Tibial nerve (tissue), 4 donors: ENCODE measurements at regions not wholly inside any gene's neighbourhood (a gene's known extent, or its start where the extent isn't known, plus 50 kb on each side); places are given as distances from the start of the nearest gene placed in this dataset.

Experiments
- EP300 ChIP-seq, 2 donors: sonication (generic); formaldehyde crosslinking; IDR thresholded peaks; one replicate each; pipeline ENCODE4 v1.6.1; 2017; ENCODE audit warnings: antibody characterized with exemption in 2 of 2, mild to moderate bottlenecking in 1 of 2
- POLR2A ChIP-seq, 2 donors: fragments of 450-650 bp; IDR thresholded peaks; one replicate each; pipeline ENCODE4 v1.6.1; 2017; ENCODE audit warnings: antibody characterized with exemption in 2 of 2, mild to moderate bottlenecking in 2 of 2, moderate library complexity in 2 of 2
- TF ChIP-seq, protein P1 (sequence below), 5 experiments: fragments of 200-600 bp in 3 of 5; fragments of 450-650 bp in 2 of 5; sonication (generic) in 3 of 5; IDR thresholded peaks; one replicate each; pipeline ENCODE4 v1.5.1; 2016 to 2019; ENCODE audit warnings: antibody characterized with exemption in 5 of 5, mild to moderate bottlenecking in 3 of 5, moderate library complexity in 2 of 5

DNA sequence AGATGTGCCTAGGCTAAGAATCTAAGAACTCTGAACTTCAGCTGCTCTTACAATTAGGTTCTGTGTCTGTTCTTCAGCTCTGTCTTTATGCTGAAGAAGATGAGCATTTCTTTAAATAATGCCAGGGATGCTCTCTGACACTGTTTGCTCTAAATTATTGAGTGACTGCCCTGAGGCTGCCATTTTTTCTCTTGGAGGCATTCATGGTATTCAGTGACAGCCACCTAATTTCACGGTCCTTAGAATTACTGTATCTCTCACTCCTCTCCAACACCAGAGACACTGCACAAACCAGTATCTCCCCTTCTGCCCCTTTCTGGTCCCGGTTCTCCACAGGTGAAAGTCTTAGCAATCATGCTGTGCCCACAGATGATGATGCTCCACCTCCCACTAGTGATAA is 123.6 kb upstream of the MPHOSPH6 start:
- TF ChIP-seq, protein P1, sequence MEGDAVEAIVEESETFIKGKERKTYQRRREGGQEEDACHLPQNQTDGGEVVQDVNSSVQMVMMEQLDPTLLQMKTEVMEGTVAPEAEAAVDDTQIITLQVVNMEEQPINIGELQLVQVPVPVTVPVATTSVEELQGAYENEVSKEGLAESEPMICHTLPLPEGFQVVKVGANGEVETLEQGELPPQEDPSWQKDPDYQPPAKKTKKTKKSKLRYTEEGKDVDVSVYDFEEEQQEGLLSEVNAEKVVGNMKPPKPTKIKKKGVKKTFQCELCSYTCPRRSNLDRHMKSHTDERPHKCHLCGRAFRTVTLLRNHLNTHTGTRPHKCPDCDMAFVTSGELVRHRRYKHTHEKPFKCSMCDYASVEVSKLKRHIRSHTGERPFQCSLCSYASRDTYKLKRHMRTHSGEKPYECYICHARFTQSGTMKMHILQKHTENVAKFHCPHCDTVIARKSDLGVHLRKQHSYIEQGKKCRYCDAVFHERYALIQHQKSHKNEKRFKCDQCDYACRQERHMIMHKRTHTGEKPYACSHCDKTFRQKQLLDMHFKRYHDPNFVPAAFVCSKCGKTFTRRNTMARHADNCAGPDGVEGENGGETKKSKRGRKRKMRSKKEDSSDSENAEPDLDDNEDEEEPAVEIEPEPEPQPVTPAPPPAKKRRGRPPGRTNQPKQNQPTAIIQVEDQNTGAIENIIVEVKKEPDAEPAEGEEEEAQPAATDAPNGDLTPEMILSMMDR (IDR thresholded peaks at IDR 0.05), result no peak
- no peak for TF ChIP-seq POLR2A (IDR thresholded peaks at IDR 0.05)
- TF ChIP-seq EP300 (IDR thresholded peaks at IDR 0.05), result no peak
